T47D (cell line): ENCODE measurements at regions not wholly inside any gene's neighbourhood (a gene's known extent, or its start where the extent isn't known, plus 50 kb on each side); places are given as distances from the start of the nearest gene placed in this dataset.
"Not testable (repeated sequence)": the region's sequence is repeated elsewhere in the genome, so short reads cannot be mapped to it uniquely, and the experiment has no call there.

Experiments
- DNase-seq, 2 experiments: peaks; one replicate each; pipeline versions ENCODE4 v3.0.0 to v3.0.0-alpha.2; 2011 to 2012; ENCODE audit warnings: low read depth in 1 of 2, low spot score in 1 of 2
- JUND ChIP-seq: IDR thresholded peaks from 2 replicates; pipeline ENCODE4 v1.6.1; 2012; ENCODE audit warnings: low read depth
- in situ Hi-C: cut with HindIII; loops from 2 replicates; pipeline ENCODE4 v1.10.0; 2016; ENCODE audit warnings: low sequenced_read_pairs, low pct_unique_long_range_greater_than_20kb

DNA sequence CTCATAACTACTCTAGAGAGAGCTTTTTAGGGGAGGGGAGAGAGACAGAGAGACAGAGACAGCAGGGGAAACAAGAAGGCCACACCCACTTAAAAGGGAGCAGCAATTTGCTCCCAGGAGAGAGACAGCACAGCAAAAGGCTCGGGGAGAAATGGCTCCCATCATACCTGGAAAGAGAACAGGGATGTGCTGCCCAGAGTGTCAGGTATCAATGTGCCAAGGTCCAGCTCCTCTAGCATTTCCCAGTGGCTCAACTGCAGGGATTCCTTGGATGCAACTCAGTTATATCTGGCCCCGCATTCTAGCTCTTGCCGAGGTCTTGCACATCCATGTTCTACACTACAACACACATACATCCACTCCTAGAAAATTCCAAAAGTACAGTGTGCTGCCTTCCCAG, 304.0 kb upstream of the CDYL start:
- DNase-seq, result no peak
- TF ChIP-seq JUND, result no peak
- in situ Hi-C loops, result no loop called here

DNA sequence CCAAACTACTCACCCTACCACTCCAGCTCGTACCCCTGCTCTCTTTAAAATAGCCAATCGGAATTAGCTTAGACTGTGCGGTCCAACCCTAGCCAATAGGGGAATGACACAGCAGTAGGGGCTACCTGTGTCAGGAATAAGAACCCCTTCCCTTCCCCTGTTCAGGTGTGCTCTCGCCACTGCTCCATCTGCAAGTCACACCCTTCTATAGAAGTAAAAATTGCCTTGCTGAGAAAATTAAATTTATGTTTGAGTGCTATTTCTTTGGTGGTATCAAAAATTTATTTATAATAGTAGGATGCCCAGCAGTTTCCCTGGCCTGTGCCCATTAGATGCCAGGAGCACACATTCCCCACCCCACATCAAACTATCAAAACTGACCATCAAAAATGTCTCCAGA, 304.7 kb upstream of the CDYL start:
- in situ Hi-C loops, DNase-seq: not testable (repeated sequence)

DNA sequence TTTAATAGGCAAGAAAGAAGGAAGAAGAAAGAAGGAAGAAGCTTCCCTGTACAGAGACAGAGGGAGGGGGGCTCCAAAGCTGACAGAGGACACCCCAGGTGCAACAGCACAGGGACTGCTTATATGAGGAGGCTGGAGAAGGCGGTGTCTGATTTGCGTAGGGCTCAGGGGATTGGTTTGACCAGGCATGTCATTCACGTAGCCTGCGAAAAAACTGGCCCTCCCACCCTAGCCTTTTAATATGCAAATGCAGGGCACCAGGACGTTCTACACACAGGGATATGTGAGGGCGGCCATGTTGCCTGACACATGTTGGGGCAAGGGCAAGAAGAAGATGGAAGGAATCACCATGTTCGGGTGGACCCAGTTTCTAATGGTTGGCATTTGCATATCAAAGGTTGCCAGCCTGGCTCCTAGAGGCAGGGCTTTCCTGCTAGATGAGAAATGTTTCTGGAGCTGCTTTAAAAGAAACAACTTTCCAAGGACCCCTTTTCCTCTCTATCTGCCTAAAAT, 305.4 kb upstream of the CDYL start:
- TF ChIP-seq JUND, result no peak
- in situ Hi-C loops, result no loop called here
- no peak for DNase-seq

DNA sequence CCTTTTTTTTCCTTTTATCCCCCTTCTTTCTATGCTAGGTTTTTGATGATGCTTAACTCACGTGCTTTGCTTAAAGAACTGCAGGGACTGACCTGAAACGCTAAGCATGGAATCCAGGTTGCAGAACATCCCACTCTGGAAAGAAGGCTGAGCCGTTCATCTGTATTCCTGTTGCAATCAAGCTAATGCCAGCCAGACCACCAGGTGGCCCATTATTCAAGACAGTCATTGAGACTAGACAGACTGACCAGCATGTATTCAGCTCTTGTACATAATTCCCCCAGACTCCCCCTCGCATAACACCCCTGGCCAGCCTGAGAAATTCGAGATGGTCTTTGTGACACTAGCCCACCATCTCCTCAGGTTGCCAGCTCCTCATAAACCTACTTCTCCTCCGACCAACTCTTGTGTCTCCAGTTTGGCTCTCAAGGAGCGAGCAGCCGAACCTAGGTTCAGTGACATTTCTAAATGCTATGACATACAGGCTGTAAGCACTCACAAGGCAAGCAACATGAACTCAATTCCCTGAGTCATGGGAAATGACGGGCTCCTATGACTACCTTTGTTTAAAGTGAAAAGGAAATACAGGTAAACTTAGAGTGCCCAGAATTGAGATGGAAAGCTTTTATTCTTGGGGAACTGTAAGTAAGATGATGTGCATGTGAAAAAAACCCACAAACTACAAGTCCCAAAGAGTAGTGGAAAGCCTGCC, 309.3 kb upstream of the CDYL start:
- DNase-seq, result peak in 1 of 2 experiments; percentile 51
- no peak for TF ChIP-seq JUND
- in situ Hi-C loops, result no loop called here

DNA sequence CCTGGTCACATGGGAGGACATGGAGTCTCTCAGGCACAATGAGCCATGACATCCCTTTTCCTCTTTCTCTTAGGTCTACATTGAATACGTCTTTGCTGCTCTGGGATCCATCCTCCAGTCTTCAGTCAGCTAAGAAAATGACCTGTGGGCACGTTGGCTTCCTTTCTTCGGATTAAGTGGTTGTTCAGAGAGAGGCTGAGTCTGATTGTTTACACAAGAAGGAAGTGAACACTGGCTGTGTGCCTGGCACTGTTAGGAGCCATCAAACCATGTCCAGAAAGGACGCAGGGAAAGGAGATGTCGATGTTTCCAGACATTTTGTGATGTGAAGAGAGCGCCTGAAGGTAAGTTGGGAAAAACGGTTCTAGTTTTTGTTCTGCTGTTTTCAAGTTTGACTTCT, 309.9 kb upstream of the CDYL start:
- in situ Hi-C loops, result no loop called here
- DNase-seq, result peak; percentile 29 to 47

DNA sequence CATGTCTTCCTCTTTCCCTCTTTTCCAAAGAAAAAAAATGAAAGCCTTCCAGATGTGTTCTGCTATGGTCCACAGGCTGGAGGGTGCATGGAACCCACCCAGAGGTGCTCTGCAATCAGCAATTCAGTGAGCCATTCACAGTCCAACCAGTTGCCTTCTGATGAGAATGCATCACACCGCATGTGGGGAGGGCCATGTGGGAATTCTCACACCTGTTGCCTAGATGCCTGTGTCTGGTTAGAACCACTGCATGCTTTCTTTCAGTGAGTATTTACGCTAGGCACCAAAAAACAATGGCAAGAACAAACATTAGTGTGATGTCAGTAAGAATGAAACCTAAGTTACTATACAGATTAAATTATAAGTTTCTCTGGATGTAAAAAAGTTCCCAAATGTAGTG, 311.6 kb upstream of the CDYL start:
- TF ChIP-seq JUND, result no peak
- in situ Hi-C loops, result no loop called here
- no peak for DNase-seq

More for the DNA sequence above, 309.9 kb upstream of the CDYL start:
- TF ChIP-seq JUND, result no peak

DNA sequence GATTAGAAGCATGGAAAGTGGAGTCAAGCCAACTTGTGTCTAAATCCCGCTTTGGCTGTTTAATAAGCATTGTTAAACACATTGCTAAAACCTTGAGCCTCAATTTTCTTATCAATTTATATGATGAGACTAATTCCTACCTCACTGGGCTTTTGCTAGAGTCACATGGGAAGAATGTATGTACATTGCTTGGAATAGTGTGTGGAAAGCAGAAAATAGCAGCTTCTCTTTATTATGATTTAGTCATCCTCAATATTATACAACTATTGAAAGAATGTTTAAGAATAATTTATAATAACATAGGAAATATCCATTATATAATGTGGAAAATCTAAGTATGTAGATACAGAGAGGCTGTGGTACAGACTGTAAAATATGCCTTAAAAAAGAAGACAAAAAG, 313.0 kb upstream of the CDYL start:
- DNase-seq, result no peak
- in situ Hi-C loops, result no loop called here
- no peak for TF ChIP-seq JUND

DNA sequence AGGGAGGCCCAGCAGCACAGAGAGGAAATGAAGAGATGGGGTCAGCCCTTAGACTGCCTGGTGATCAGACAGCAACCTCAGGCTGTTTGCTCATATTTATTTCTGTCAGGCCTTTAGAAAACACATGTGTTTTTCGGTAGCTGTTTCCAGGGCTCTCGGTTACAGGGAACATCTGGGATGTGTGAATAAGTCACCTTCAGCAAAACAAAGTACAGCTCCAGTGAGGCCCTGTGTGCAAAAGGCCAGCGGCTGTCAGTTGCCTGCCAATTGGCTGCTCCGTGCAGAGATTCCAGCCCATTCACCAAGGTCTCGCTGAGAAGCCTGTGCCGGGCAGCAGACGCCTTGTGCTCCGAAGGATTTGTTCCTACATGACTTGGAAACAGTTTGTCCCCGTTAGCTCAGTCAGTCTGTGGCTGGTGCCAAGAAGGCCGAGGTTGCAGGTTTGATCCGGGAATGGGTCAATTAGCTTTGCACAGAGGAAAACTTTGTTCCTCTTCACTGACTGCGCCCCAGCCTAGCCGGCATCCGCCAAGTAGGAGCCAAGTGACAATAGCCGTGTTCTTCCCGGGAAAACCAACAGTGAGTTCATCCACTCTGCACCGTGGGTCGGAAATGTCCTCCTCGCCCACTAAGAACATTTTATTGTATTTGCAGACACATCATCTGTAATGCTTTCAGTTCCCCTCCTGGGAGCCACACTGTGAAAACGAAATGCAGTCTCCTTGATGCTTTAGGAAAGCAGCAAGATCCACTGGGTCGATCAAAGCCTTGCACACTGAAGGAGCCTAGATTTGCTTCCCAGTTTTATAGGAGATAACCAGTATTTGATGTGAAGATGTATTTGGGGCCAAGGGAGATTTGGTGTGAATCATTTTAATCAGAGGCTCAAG, 315.4 kb upstream of the CDYL start:
- no peak for TF ChIP-seq JUND
- in situ Hi-C loops, result no loop called here
- no peak for DNase-seq

DNA sequence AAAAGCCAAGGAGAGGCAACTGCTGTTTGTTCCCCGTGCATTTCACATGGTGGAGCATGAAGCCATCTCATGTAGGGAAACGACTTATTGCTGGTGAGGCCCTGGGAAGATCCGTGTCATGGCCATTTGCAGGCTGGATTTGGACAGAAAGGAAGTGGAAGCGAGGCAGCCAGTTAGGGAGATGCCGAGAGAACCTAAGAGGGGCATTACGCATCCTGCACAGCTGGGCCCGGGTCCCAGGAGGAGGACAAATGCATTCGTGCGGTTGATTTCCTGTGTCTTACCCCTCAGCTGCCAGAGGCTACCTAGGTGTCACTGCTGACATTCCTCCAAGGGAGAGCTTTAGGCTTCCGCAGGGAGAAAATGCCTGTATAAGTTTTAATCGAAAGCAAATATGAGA, 316.2 kb upstream of the CDYL start:
- no peak for DNase-seq
- no peak for TF ChIP-seq JUND
- in situ Hi-C loops, result no loop called here

DNA sequence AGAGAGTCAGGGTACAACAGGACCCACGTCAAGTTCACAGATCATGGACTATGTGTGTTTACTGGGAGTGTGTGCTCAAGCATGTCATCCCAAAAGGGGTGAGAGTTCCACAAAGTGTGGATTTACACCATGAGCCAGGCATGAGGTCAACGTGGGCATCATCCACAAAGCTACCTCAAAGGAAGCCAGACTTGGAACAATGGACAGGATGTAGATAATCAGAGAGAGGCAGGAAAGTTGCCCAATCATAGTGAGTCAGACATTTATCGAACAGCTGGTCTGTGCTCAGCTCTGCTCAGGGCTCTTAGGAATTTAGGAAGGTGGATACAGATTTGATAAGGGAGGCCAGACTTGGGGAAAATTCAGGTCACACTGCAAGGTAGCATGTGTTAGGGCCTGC, 317.2 kb upstream of the CDYL start:
- DNase-seq, result no peak

DNA sequence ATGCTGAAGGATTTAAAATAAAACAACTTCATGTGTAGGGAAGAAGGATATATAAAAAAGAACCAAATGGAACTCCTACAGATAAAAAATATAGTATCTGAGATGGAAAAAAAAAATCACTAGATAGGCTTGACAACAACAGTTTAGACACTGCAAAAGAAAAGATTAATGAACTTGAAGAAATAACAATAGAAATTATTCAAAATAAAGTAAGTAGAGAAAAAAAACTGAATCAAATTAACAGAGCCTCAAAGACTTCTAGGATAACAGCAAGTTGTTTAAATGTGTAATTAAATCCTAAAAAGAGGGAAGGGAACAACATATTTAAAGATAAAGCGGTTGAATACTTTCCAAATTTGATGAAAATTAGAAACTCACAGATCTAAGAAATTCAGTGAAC, 316.3 kb upstream of the ECI2 start:
- TF ChIP-seq JUND, result no peak
- DNase-seq, result no peak
- in situ Hi-C loops, result no loop called here

More for the DNA sequence above, 317.2 kb upstream of the CDYL start:
- TF ChIP-seq JUND, result no peak
- in situ Hi-C loops, result no loop called here

DNA sequence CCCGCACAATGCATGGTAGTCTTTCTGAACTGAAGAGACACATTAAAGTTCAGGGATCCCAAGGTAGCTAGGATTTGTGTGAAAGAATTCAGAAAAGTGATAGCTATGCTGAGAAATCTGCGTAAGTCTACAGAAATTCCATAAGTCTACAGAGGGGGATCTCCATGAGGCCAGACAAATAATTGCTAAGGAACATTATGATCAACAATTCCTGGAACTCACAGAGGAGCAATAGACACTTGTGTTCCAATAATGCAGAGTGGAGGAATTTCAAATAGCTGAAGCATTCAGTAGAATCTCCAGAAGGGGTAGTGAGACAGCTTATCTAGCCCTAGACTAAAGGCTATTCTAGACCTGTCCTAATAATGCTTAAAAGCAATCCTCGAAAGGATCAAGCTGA, 315.7 kb upstream of the ECI2 start:
- no peak for TF ChIP-seq JUND
- in situ Hi-C loops, result no loop called here
- no peak for DNase-seq

DNA sequence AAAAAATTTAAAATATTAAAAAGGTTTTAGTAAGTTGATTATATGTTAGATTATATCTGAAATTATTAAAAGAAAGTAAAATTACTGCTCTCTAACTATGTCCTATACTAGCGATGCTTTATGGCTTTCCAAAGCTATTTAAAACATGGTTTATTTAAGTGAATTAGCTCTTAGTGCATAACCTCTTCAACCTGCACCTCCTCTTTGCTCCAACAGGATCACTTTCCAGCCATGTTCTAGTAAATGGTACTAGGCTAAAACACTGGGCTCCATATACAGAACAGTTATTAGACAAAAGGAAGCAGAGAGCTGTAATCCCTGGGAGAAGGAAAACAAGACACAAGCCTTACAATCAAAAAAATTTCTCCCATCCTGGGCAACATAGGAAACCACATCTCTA, 314.9 kb upstream of the ECI2 start:
- in situ Hi-C loops, result no loop called here
- no peak for DNase-seq
- no peak for TF ChIP-seq JUND
